GM19452 (cell line): ENCODE measurements at regions not wholly inside any gene's neighbourhood (a gene's known extent, or its start where the extent isn't known, plus 50 kb on each side); places are given as distances from the start of the nearest gene placed in this dataset.

Source experiments
- ATAC-seq: cut with Tn5 transposase; IDR thresholded peaks from one replicate; pipeline ENCODE4 v1.9.1; 2021; ENCODE audit not compliant: unreplicated experiment

DNA sequence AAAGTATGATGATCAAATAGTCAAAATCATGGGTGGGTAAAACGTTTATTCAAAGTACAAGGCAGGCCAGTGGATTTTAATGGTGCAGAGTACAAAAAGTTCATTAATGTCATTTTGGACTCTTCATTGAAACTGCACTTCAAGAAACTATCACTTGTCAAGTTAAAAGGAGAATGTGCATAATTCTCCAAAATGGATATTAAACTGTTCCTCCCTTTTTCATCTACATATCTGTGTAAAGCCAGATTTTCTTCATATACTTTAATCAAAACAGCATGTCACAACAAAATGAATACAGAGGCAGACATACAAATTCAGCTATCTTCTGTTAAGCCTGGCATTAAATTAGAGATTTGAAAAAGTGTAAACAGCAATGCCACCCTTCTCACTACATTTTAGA lies 401.6 kb downstream of the NR2F1-AS1 start:
- no peak for ATAC-seq

DNA sequence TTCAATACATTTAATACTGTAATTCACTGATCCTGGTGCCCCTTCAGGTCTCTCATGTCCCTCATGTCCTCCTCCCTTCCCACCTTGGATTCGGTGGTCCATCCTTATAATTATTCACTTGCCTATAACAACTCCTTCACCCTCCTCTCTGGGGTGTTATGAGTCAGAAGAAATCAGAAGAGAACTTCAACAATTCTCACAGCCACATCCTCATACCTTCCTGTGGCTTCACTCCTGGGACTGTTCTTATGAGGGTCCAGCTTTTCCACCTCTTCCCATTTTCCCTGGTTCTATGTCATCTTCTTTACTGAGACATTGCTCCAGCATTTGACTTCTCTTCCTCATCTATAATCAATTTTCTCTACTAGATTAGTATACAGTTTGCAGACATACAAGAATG lies 406.1 kb downstream of the NR2F1-AS1 start:
- no peak for ATAC-seq

DNA sequence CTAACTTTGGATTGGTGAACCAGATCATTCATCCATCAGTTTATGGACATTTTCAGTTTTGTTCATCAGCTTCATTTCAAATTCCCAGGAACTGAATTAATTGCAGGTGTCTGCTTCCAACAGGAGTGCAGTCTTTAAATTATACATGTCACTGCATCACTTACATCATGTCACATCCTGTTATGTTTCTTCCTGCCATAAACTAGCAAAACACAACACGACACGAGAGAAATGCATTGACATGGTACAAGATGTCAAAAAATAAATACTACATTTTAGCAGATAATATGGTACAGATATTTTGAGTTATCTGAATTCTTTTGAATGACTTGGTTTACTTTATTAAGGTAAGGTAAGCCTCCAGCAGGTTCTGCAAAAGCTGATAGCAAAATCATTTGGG lies 415.5 kb downstream of the NR2F1-AS1 start:
- ATAC-seq = no peak

DNA sequence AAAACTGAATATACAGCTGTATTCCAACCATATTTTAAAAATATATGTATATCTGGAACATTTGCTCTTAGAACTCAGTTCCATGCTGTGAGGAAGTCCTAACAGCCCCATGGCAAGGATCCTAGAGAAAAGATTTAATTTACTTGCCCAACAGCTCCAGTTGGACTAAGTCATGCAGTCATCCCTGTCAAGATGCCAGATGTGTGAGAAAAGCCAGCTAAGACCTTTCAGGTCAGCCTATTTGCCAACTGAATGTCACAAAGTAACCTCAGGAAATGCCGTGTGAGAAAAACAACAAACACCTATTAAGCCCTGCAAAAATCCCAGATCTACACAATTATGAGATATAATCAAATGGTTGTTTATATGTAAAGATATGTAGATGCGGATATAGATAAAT lies 416.3 kb downstream of the NR2F1-AS1 start:
- no peak for ATAC-seq

DNA sequence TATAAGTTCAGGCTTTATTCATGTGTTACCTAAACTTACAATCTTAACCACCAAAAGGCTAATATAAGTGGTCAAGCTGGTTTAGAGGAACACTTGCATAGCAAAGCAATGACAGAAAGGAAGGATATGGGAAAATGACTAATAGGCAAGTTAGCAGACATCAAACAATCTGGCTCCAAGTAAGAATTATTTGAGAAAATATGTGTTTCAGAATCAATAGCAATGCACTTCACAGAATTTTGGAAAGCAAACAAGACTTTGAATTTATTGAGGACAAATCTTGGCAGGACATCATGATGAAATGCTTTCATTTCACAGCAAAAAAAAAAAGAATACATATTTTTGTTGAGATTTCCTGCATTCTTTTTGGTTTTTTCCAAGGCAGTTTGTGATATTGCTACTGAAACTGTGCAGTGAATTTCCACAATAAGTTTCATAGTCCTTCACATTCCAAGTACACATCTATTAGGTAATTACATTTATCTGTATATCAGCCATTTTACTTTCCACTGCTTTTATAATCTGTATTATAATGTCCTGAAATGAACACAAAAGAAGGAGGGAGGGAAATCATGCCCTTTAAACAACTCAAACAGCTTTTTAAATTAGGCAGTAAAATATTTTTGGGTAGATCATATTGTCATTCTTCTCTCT lies 417.9 kb downstream of the NR2F1-AS1 start:
- ATAC-seq = no peak

DNA sequence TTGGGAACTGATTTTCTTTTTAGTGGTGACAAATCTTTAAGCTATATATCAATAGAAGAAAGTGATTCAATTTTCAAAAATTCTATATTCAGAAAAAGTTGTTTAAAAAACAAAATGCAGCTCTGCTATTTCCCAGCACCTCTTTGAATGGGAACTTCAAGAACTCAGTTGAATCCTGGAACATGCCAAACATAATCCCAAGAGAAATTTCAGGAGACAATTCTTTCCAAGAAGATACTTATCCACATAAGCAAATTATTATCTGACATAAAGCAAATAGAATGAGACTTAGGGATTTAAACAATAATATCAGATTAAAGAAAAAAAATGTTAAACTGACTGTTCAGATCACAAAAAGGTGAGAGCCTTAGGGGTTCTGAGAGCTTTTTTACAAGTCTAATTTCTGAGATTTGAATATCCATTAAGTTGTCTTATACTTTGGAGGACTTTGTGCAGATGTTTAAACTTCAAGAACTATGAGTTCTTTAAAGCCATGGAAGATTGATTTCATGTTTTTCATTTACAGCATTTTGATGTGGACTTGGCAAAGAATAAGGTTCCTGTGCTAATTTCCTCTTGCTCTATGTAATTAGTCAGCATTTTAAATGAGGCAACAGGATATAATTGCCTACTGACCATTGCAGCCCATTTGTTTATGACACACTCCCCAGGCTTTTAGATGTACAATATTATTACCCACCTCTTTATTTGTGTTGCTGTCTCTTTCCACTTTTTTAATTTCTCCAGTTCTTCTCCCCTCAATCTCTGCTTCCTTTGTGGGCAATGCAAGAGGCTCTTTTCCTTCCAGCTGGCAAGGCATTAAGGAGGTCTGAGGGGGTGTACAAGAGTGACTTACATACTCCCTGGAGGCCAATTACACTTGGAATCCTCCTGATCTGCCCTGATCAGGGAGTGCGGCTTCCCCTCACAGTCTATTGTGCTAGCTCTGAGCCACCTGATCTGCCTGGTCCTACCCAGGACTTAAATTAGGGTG lies 419.1 kb downstream of the NR2F1-AS1 start:
- ATAC-seq = no peak

DNA sequence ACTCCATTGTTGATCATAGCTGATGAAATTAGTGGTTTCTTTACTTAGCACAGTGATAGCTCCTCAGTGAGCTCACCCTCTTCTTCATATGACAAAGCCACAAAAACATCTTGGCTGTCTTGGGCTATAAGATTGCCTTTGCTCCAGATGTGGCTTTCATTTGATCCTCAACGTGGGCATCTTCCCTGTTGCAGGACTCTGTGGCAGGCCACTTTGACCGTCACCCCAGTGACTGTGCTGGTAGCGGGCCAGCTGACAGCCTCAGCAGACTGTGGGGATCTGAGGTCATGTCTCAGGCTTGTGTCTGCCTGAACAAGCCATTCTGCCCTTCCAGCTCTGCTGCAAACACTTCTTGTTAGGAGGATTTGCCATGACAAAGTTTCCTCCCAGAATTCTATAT lies 422.2 kb downstream of the NR2F1-AS1 start:
- ATAC-seq = no peak

DNA sequence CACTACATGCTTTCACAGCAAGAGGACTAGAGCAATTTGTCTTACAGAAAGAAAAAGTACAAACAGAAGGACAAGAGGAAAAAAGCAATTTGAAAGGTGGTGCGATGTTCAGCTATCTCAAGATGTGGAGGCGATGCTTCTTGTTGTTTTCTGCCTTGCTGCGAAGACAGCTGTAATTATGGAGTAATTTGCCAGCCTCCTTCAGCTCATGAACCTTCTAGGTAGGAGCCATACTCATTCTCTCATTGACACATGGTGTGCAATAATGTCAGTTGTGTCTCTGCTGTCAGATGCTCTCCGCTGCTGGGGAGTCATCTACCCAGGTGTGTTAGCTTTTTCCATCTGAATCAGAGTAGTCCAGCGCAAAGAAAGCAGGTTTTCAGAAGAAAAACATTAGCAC lies 424.5 kb downstream of the NR2F1-AS1 start:
- ATAC-seq = no peak

DNA sequence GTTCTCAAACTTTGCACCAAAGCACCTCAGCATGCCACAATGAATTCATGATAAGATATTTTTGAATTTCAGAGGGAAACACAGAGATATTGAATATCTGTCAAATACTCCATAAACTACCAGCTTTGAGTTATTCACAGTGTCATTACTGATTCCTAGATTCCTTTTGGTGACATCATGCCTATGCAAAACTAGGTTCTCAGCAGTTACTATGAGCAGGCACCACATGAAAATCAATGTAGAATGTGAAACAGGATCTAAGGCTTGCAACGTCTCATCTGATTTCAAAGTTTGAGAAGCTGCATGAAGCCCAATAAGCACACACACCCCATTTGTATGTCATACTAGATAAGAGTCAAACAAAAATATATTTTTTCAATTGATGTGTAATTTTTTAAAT lies 426.5 kb downstream of the NR2F1-AS1 start:
- no peak for ATAC-seq

DNA sequence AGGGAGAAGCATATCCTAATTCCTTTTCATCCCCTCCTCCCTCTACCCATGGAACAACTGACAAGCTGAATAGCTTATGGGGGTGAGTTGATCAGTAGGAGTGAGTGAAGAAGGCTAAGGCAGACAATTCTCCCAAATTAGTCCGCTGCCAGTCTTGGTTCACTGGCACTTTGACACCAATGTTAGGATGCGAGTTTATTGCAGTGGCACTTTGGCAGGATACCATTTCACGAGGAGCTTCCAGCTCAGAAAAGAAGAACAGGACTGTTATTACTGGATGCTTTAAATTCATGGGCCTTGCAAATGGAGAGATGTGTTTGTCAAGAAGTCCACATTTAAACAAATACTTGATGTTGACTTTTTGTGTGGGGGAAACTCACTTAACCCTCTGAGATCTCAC lies 427.6 kb downstream of the NR2F1-AS1 start:
- ATAC-seq = no peak

DNA sequence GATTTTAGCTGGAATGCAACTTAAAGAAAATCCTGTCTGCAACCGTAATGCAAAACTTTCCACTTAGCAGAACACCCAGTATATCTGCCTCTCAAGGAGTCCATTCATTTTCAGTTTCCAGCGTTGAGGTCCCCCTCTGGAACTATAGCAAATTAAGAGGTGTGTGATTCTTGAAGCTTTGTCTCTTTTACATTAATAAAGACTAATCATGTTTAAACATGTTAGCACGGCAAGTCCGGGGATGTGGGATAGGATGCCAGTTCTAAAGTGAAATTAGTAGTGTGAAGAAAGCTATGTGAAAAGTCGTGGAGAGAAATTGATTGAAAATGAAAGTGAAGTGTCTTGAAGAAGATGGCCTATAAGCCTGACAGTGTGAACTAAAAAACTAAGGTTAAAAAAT lies 429.1 kb downstream of the NR2F1-AS1 start:
- no peak for ATAC-seq

DNA sequence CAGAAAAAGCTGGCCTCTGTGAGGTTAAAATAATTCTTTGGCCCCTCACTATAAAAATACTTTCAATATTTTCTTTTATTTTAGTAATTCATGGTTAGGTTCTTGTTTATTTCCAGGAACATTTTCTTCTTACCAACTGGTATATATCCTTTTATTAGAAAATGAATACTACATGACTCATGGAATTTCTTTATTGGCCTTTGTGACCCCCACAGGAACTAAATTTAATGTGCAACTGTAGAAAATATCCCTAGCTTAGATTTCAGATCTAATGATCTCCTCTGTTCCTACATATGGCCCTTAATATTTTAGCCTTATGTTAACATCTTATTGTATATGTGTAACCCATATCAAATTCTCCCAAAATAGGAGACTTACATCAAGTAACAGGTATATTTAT lies 429.9 kb downstream of the NR2F1-AS1 start:
- no peak for ATAC-seq

DNA sequence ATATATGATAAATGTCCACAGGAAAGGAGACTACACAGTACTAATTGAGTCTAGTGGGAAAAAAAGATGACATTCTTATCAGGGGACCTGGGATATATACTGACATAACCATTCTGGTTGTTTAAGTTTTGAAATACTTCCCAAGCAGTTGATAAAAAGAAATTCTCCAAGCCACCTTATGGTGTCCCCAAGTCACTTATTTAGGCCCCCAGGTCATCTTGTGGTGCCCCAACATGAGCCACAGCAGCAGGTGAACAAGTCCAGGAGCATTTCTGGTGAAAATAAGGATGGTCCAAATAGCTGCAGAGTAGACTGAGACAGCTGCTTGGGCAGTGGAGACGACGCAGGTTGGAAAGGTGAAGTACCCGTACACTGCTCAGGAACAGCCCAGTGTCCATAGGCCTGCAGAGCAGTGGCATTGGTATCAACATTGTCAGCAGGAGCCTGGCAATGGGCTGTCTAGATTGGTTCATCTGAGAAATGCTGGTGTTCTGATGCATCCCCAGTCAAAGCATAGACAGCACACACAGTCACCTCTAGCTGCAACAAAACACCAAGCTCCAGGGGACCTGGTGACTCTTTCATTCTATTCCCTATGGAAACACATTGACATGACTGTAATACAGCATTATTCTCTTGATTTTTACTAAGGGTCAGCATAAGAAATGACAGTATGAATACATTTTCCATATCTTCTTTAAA lies 430.6 kb downstream of the NR2F1-AS1 start:
- no peak for ATAC-seq

DNA sequence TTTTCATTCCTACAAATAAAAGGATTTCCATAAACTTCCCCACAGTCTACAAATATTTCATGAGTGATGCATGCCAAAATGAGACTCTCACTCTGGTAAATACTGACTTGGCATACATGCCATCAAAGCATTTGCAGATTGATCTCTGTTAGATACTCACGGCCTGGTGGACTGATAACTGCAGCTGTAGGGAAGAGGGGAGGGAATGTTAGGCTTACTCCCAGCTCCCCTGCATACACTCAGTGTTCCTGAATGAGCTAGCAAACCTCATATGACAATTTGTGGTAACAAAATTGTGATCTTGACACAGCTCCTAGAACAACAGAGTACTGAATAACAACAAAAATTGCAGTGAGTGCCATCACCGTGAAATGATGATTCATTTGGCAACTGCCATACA lies 435.3 kb downstream of the NR2F1-AS1 start:
- ATAC-seq = no peak

DNA sequence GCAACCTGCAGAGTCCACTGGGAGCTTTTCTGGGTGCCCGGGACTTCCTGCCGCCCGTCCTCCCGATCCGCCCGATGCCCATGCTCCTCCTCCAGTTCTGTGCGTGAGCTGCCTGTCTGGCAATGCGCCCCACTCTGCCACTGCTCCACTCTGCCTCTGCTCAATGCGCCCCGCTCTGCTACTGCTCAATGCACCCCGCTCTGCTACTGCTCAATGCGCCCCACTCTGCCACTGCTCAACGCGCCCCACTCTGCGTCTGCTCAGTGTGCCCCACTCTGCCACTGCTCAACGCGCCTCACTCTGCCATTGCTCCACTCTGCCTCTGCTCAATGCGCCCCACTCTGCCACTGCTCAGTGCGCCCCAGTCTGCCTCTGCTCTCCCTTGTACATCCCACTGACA lies 436.0 kb downstream of the NR2F1-AS1 start:
- no peak for ATAC-seq

DNA sequence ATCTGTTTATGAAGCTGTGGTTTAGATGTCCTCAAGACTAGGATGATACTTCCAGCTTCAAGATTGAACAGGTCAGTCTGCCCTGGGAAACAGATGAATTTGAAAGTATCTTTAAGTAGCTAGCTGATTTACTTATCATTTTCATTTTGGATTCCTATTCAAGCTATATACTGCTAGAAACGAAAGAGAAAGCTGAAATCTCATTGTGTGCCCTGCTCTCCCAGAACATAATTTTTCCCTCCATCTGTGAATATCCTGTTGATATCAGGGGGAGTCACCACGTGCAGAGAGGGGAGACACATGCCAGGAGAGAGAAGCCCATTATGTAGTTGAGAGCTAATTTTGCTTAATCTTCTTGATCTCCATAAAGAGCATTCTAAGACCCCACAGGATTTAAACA lies 439.1 kb downstream of the NR2F1-AS1 start:
- no peak for ATAC-seq

DNA sequence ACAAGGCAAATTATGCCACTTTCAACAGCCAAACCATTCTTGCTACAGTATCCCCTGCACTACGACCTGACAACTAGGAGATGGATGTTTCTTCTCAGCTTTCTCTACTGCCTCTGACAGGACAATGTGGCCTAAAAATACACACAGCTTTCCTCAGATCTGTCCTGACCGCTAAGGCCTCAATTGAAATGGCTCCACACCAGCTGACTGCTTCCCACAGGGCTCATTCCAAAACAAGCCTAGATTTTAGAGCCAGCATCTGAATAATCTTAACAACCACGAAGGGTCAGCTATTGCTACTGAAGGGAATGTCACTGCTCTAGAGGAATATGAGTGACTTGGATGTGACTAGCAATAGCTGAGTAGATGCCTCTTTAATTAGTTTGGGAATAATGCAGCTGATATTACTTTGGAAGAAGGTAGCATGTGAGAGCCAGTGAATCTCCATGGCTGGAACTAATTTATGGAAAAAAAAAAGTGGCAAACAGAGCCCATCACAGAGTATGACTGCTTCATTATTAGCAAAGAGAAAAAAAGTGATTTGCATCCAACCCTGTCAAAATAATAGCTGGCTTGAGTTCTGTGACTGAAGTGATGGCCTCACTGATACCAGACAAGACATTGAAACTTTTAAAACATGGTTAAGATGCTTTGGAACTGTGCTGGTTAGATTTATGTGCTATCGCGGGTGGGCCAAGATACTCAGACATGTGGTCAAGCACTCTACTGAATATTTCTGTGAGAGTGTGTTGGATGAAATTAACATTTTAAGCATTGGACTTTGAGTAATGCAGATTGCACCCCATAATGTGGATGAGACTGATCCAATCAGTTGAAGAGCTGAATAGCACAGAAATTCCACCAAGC lies 450.2 kb downstream of the NR2F1-AS1 start:
- no peak for ATAC-seq

DNA sequence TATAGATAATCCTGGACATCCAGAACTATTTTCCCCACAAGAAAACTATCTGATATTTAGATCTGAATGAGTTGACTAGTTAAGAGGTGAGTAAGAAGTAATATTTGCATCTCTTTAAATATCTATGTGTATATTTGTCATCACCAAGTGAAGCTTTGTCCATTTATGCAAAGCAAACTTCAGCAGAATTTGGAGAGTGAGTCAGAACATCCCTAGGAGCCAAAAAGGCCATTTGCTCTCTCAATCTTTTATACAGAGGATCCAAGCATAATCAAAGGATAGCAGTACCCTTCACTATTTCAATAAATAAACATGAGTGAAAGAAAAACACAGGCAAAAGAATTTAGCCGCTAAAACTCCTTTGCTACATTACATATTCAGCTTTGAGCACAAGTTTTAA lies 454.4 kb downstream of the NR2F1-AS1 start:
- ATAC-seq = no peak

DNA sequence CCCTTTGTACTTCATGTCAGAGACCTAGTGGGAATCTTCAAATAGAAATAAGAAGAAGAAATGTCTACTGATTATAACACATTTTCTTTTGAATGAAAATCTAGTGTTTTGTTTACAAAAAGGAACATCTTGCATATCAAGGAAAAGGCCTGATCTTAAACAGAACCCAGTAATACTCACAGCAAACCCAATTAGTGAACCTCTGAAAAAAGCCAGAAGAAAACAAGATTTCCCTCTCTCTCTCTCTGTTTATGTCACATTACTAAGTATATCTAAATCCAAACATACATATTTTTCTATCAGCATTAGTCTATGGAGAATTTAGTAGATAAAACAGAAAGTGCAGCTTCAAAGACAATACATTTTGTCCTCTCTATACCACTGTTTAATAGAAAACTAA lies 457.9 kb downstream of the NR2F1-AS1 start:
- ATAC-seq = no peak

DNA sequence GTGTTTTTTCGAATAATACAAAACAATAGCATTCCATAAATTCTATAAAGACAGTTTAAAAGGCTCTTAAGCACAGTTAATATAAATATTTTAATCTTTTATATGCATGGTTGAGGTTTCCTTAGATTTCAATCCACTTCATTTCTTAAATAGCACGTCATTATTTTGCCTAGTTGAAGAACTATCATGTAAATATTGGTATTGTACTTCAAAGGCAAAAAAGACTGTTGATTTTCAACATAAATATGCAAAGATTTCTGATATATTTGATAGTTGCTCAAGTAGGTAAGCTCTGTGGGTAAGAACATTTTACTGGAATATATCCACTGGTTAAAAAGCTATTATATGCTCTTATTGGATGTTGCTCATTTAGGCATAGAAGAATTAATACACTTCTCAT lies 458.6 kb downstream of the NR2F1-AS1 start:
- ATAC-seq = no peak

DNA sequence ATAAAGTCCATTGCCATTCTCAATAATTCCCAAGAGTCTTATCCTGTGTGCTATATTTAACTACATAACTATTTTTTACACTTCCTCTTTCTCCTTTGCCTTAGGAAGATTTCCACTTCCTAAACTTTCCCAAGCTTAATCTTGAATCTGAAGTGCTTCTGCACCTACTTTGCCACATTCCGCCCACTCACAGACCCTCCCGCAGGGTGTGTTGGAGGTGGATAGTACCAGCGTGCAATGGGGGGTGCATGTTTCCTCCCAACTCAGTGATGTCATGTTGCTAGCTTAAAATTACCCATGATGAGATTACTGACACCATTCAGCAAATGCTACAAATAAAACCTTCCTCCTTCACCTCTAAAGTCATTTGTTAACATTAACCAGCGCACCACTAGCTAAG lies 460.2 kb downstream of the NR2F1-AS1 start:
- no peak for ATAC-seq
